Erythroblast (primary cell): ENCODE measurements at regions not wholly inside any gene's neighbourhood (a gene's known extent, or its start where the extent isn't known, plus 50 kb on each side); places are given as distances from the start of the nearest gene placed in this dataset.

Experiments
- GATA1 ChIP-seq: IDR thresholded peaks from 2 replicates; pipeline ENCODE4 v1.6.1; 2011; ENCODE audit warnings: low read depth, mild to moderate bottlenecking, control low read depth, low read length, moderate library complexity
- POLR2A ChIP-seq: IDR thresholded peaks from 2 replicates; pipeline ENCODE4 v1.6.1; 2011; ENCODE audit warnings: mild to moderate bottlenecking, low read length

GRCh38 chr2:160630801-160631590, 137.4 kb upstream of the RBMS1 start:
- TF ChIP-seq POLR2A (no peak), GATA1 (no peak)
